Transverse colon (tissue), 4 donors: ENCODE measurements at regions not wholly inside any gene's neighbourhood (a gene's known extent, or its start where the extent isn't known, plus 50 kb on each side); places are given as distances from the start of the nearest gene placed in this dataset.

ENCODE experiments used
- DNase-seq: peaks from one replicate; pipeline ENCODE4 v3.0.0-alpha.2; 2019
- H3K27ac ChIP-seq, 4 donors: fragments of 200-600 bp; sonication (generic); 2 replicates each; pipeline ENCODE4 v1.5.1; 2016 to 2018; ENCODE audit warnings: inconsistent platforms in 4 of 4
- H3K27me3 ChIP-seq: fragments of 200-600 bp; sonication (generic); 2 replicates; pipeline ENCODE4 v1.5.1; 2017; ENCODE audit warnings: inconsistent platforms
- H3K36me3 ChIP-seq, 4 donors: fragments of 200-600 bp; sonication (generic); 2 replicates each; pipeline ENCODE4 v1.5.1; 2017 to 2019; ENCODE audit warnings: inconsistent platforms in 4 of 4
- H3K4me1 ChIP-seq, 4 donors: fragments of 200-600 bp; sonication (generic); 2 replicates each; pipeline ENCODE4 v1.5.1; 2017 to 2020; ENCODE audit warnings: inconsistent platforms in 4 of 4
- H3K4me3 ChIP-seq, 4 donors: fragments of 200-600 bp; sonication (generic); 1 replicate in 1 of 4; 2 replicates in 3 of 4; pipeline versions ENCODE4 v1.5.1 to v1.6.1; 2017 to 2019; ENCODE audit warnings: inconsistent platforms in 4 of 4
- H3K9me3 ChIP-seq, 2 donors: fragments of 200-600 bp; sonication (generic); 2 replicates each; pipeline ENCODE4 v1.5.1; 2017 to 2019; ENCODE audit warnings: inconsistent platforms in 2 of 2
- CTCF ChIP-seq, 5 experiments: fragments of 200-600 bp in 3 of 5; fragments of 450-650 bp in 2 of 5; sonication (generic) in 3 of 5; IDR thresholded peaks; 1 replicate in 2 of 5; 2 replicates in 3 of 5; pipeline ENCODE4 v1.5.1; 2016 to 2017; ENCODE audit warnings: antibody characterized with exemption in 5 of 5, inconsistent platforms in 3 of 5, mild to moderate bottlenecking in 2 of 5, moderate library complexity in 1 of 5
- EP300 ChIP-seq: sonication (generic); formaldehyde crosslinking; IDR thresholded peaks from one replicate; pipeline ENCODE4 v1.6.1; 2017; ENCODE audit warnings: antibody characterized with exemption, low read depth
- POLR2A ChIP-seq: fragments of 450-650 bp; IDR thresholded peaks from one replicate; pipeline ENCODE4 v1.6.1; 2016; ENCODE audit warnings: antibody characterized with exemption, mild to moderate bottlenecking, moderate library complexity
- POLR2AphosphoS5 ChIP-seq, 3 donors: sonication (generic); formaldehyde crosslinking; IDR thresholded peaks; one replicate each; pipeline ENCODE4 v1.6.1; 2016; ENCODE audit warnings: antibody characterized with exemption in 3 of 3
- WGBS, 2 donors: methylation state at CpG; one replicate each; pipeline ENCODE4 v1.1.5; 2018; ENCODE audit warnings: low coverage in 1 of 2; 5-methylcytosine and 5-hydroxymethylcytosine counted together
- in situ Hi-C, 4 donors: fragments of 200-750 bp; cut with MboI; loops; one replicate each; pipeline versions ENCODE4 v1.15.0 to v1.15.1; 2017; ENCODE audit warnings: low sequenced_read_pairs in 3 of 4, low pct_ligation_motif_present in 1 of 4, low pct_unique_long_range_greater_than_20kb in 1 of 4
- intact Hi-C: fragments of 100-400 bp; cut with DNase I; formaldehyde crosslinking; loops from one replicate; pipeline ENCODE4 v1.15.1; 2023; ENCODE audit warnings: low total_unique reads

DNA sequence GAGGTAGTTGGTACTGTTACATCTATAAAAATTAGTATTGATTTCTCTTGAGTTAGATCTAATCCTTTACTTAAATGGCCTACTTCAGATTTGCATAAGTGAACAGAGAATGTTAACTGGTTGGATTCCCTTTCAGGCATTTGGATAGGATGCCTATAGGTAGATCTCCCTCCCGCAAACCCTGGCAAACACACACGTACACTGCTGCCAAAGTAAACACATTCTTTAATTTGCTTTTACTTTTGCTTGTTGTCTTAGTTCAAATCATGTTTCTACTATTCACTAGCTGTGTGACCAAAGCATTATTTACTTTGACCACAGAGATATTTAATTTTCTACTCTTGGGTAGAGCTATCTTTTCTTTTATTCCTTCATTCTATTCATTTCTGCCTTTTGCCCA lies 936.1 kb upstream of the FBXO33 start:
- no peak overlapping the region for H3K27ac ChIP-seq
- WGBS, 2 donors = 45 to 47% methylated on average over 2 of the region's 2 CpGs
- H3K9me3 ChIP-seq = no peaks in the 10 kb centered on the region
- H3K27me3 ChIP-seq = no peaks in the 10 kb centered on the region
- H3K36me3 ChIP-seq = no peaks in the 10 kb centered on the region
- no peak overlapping the region for H3K4me3 ChIP-seq
- TF ChIP-seq POLR2AphosphoS5 (IDR thresholded peaks at IDR 0.05) (no peak), EP300 (no peak), POLR2A (no peak), CTCF (IDR thresholded peaks at IDR 0.05) (no peak)
- in situ Hi-C loops = no loop called here
- intact Hi-C loops = no loop called here
- H3K4me1 ChIP-seq = no peaks in the 10 kb centered on the region
- no peak for DNase-seq

DNA sequence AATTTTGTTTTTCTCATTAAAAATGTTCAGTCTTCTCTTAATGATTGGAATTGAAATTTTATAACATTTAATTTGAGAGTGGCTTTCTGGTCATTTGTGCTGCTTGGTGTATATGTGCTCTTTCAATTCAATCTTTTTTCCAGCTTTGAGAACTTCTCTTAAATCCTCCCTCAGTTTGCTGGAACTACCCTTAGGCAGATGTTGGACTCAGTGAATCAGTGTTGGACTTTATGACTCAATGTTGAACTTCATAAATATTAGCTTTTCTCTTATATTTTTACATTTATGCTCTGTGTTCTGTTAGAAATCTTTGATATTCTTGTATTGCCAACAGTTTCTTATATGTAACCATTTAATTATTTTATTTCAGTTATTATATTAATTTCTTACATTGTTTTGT lies 935.5 kb upstream of the FBXO33 start:
- H3K36me3 ChIP-seq = no peaks in the 10 kb centered on the region
- no peaks in the 10 kb centered on the region for H3K9me3 ChIP-seq
- in situ Hi-C loops = no loop called here
- intact Hi-C loops = no loop called here
- no peak for TF ChIP-seq POLR2A
- TF ChIP-seq EP300 = no peak
- TF ChIP-seq POLR2AphosphoS5 (IDR thresholded peaks at IDR 0.05) = no peak
- no peak for TF ChIP-seq CTCF (IDR thresholded peaks at IDR 0.05)
- no peaks in the 10 kb centered on the region for H3K4me1 ChIP-seq
- no peak for DNase-seq
- no peaks in the 10 kb centered on the region for H3K27me3 ChIP-seq
- H3K27ac ChIP-seq = no peak overlapping the region
- no peak overlapping the region for H3K4me3 ChIP-seq

DNA sequence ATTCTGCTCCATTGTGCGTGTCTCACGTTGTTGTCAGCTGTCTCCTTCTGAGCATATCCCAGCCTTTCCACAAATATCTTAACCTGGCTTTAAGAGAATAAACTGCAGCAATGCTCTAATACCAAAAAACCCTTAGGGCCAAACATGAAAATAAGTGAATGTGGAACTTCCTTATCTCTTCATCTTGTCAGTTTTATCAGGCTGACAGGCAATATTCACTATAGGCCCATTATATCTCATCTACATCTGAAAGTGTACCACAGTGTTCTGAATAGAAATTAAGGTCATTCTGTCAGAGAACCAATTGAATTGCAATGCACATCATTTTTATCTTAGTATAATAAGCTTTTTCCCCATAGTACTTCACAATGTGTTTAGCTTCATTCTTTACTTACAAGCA lies 933.1 kb upstream of the FBXO33 start:
- in situ Hi-C loops = no loop called here
- intact Hi-C loops = no loop called here
- H3K9me3 ChIP-seq = no peaks in the 10 kb centered on the region
- no peak overlapping the region for H3K4me3 ChIP-seq
- TF ChIP-seq POLR2AphosphoS5 (IDR thresholded peaks at IDR 0.05) = no peak
- TF ChIP-seq CTCF (IDR thresholded peaks at IDR 0.05) = no peak
- no peak for TF ChIP-seq POLR2A
- no peak for TF ChIP-seq EP300
- no peak for DNase-seq
- no peak overlapping the region for H3K27ac ChIP-seq
- WGBS, 2 donors = 82% methylated on average over 2 of the region's 2 CpGs; no CpG with 5 or more reads in 1 of the 2 donors
- H3K36me3 ChIP-seq = no peaks in the 10 kb centered on the region
- no peaks in the 10 kb centered on the region for H3K27me3 ChIP-seq
- no peaks in the 10 kb centered on the region for H3K4me1 ChIP-seq

GRCh38 chr14:40362856-40363255 lies 930.6 kb upstream of the FBXO33 start:
- Histone ChIP-seq H3K27me3 (no peaks in the 10 kb centered on the region), H3K36me3 (no peaks in the 10 kb centered on the region), H3K4me3 (no peak overlapping the region), H3K9me3 (no peaks in the 10 kb centered on the region), H3K27ac (no peak overlapping the region), H3K4me1 (no peaks in the 10 kb centered on the region)
- intact Hi-C loops (no loop called here), in situ Hi-C loops (no loop called here)
- TF ChIP-seq POLR2AphosphoS5 (IDR thresholded peaks at IDR 0.05) (no peak), EP300 (no peak), POLR2A (no peak), CTCF (IDR thresholded peaks at IDR 0.05) (no peak)
- no peak for DNase-seq
- WGBS, 2 donors = 52 to 53% methylated on average over 1 of the region's 1 CpG
